OCI-LY1 (cell line): ENCODE measurements at regions not wholly inside any gene's neighbourhood (a gene's known extent, or its start where the extent isn't known, plus 50 kb on each side); places are given as distances from the start of the nearest gene placed in this dataset.

Experiments
- H2AFZ ChIP-seq: fragments of 200-600 bp; sonication (generic), shearing (Covaris generic); 2 replicates; pipeline ENCODE4 v1.6.0; 2014; ENCODE audit warnings: antibody characterized with exemption, mild to moderate bottlenecking, low read length
- H3F3A ChIP-seq: fragments of 200-600 bp; sonication (generic), shearing (Covaris generic); 2 replicates; pipeline ENCODE4 v1.6.0; 2014; ENCODE audit warnings: mild to moderate bottlenecking, antibody characterized with exemption, low read length, moderate library complexity; ENCODE audit not compliant: insufficient read depth
- H3K27ac ChIP-seq: fragments of 200-600 bp; sonication (generic); 2 replicates; pipeline ENCODE4 v1.5.1; 2014; ENCODE audit warnings: low read length, mixed run types, mild to moderate bottlenecking, low read depth; ENCODE audit not compliant: poor library complexity, severe bottlenecking
- H3K27me3 ChIP-seq: fragments of 200-600 bp; sonication (generic); 2 replicates; pipeline ENCODE4 v1.6.0; 2014; ENCODE audit warnings: antibody characterized with exemption, mild to moderate bottlenecking, low read length, moderate library complexity; ENCODE audit not compliant: insufficient read depth
- H3K36me3 ChIP-seq: fragments of 200-600 bp; sonication (generic); 2 replicates; pipeline ENCODE4 v1.6.1; 2014; ENCODE audit warnings: mild to moderate bottlenecking, antibody characterized with exemption, low read length, moderate library complexity, mixed read lengths; ENCODE audit not compliant: insufficient read depth
- H3K4me1 ChIP-seq: fragments of 200-600 bp; sonication (generic); 2 replicates; pipeline ENCODE4 v1.5.1; 2014; ENCODE audit warnings: mild to moderate bottlenecking, low read length, moderate library complexity; ENCODE audit not compliant: insufficient read depth, severe bottlenecking
- H3K4me2 ChIP-seq: fragments of 200-600 bp; sonication (generic), shearing (Covaris generic); 2 replicates; pipeline ENCODE4 v1.6.1; 2014; ENCODE audit warnings: low read length
- H3K4me3 ChIP-seq: fragments of 200-600 bp; sonication (generic); 2 replicates; pipeline ENCODE4 v1.5.1; 2014; ENCODE audit warnings: low read length, low read depth, mild to moderate bottlenecking, mixed read lengths; ENCODE audit not compliant: poor library complexity, severe bottlenecking
- H3K79me2 ChIP-seq: fragments of 200-600 bp; shearing (Covaris generic); 2 replicates; pipeline ENCODE4 v1.6.1; 2016; ENCODE audit warnings: mixed run types, low read length, mixed read lengths; ENCODE audit not compliant: insufficient read depth
- H3K9ac ChIP-seq: fragments of 200-600 bp; sonication (generic), shearing (Covaris generic); 2 replicates; pipeline ENCODE4 v1.6.1; 2014; ENCODE audit warnings: mild to moderate bottlenecking, low read length, mixed read lengths
- H3K9me2 ChIP-seq: fragments of 200-600 bp; sonication (generic), shearing (Covaris generic); 2 replicates; pipeline ENCODE4 v1.6.1; 2014; ENCODE audit warnings: low read depth, mild to moderate bottlenecking, low read length, mixed read lengths
- H3K9me3 ChIP-seq: fragments of 200-600 bp; shearing (Covaris generic); 2 replicates; pipeline ENCODE4 v1.6.1; 2014; ENCODE audit warnings: low read length, mixed read lengths
- H4K20me1 ChIP-seq: fragments of 200-600 bp; sonication (generic), shearing (Covaris generic); 2 replicates; pipeline ENCODE4 v1.6.0; 2016; ENCODE audit warnings: mild to moderate bottlenecking, low read length; ENCODE audit not compliant: insufficient read depth
- CTCF ChIP-seq: fragments of 200-600 bp; sonication (generic), shearing (Covaris generic); IDR thresholded peaks from 2 replicates; pipeline ENCODE4 v1.5.1; 2017; ENCODE audit warnings: mild to moderate bottlenecking, antibody characterized with exemption, low read length, moderate library complexity, mixed read lengths
- EZH2 ChIP-seq: fragments of 200-600 bp; sonication (generic), shearing (Covaris generic); IDR thresholded peaks from 2 replicates; pipeline ENCODE4 v1.8.0; 2017; ENCODE audit warnings: borderline replicate concordance, mixed run types, mild to moderate bottlenecking, antibody characterized with exemption, low read length, moderate library complexity, mixed read lengths

- no peak overlapping the region for H3K4me2 ChIP-seq
- no peak overlapping the region for H3K9ac ChIP-seq
- no peaks in the 10 kb centered on the region for H3F3A ChIP-seq
- no peak overlapping the region for H3K27ac ChIP-seq
- no peak for TF ChIP-seq EZH2
- TF ChIP-seq CTCF: no peak
- H3K4me1 ChIP-seq: no peaks in the 10 kb centered on the region
- H3K27me3 ChIP-seq: no peaks in the 10 kb centered on the region
- peaks cover 4% of the 10 kb centered on the region; the same call in 1 of the 2 replicates for H3K9me3 ChIP-seq
- H4K20me1 ChIP-seq: no peaks in the 10 kb centered on the region
- no peak overlapping the region for H3K4me3 ChIP-seq
- H3K79me2 ChIP-seq: no peaks in the 10 kb centered on the region
- no peaks in the 10 kb centered on the region for H3K9me2 ChIP-seq
- H2AFZ ChIP-seq: no peak overlapping the region
- H3K36me3 ChIP-seq: no peaks in the 10 kb centered on the region
Observed at GRCh38 chr12:38983117-38983571, 77.8 kb upstream of the CPNE8 start.

- no peaks in the 10 kb centered on the region for H3K27me3 ChIP-seq
- no peaks in the 10 kb centered on the region for H3K36me3 ChIP-seq
- no peaks in the 10 kb centered on the region for H3K9me2 ChIP-seq
- no peaks in the 10 kb centered on the region for H3K4me1 ChIP-seq
- H3K79me2 ChIP-seq: no peaks in the 10 kb centered on the region
- no peak overlapping the region for H3K4me3 ChIP-seq
- no peak for TF ChIP-seq CTCF
- TF ChIP-seq EZH2: no peak
- no peaks in the 10 kb centered on the region for H3K9me3 ChIP-seq
- H3K9ac ChIP-seq: no peak overlapping the region
- no peaks in the 10 kb centered on the region for H3F3A ChIP-seq
- no peaks in the 10 kb centered on the region for H4K20me1 ChIP-seq
- H2AFZ ChIP-seq: no peak overlapping the region
- no peak overlapping the region for H3K4me2 ChIP-seq
- H3K27ac ChIP-seq: no peak overlapping the region
Observed at GRCh38 chr12:38977132-38977531, 71.7 kb upstream of the CPNE8 start.

- no peak overlapping the region for H3K9ac ChIP-seq
- H4K20me1 ChIP-seq: no peaks in the 10 kb centered on the region
- no peak for TF ChIP-seq CTCF
- TF ChIP-seq EZH2: no peak
- no peak overlapping the region for H3K27ac ChIP-seq
- H3K36me3 ChIP-seq: no peaks in the 10 kb centered on the region
- no peaks in the 10 kb centered on the region for H3K9me3 ChIP-seq
- H2AFZ ChIP-seq: no peak overlapping the region
- no peak overlapping the region for H3K4me2 ChIP-seq
- no peaks in the 10 kb centered on the region for H3K79me2 ChIP-seq
- no peak overlapping the region for H3K4me3 ChIP-seq
- no peaks in the 10 kb centered on the region for H3K9me2 ChIP-seq
- no peaks in the 10 kb centered on the region for H3F3A ChIP-seq
- H3K27me3 ChIP-seq: no peaks in the 10 kb centered on the region
- no peaks in the 10 kb centered on the region for H3K4me1 ChIP-seq
Observed at GRCh38 chr12:38969706-38970105, 64.3 kb upstream of the CPNE8 start.
